ENCODE measurements at regions not wholly inside any gene's neighbourhood (a gene's known extent, or its start where the extent isn't known, plus 50 kb on each side); places are given as distances from the start of the nearest gene placed in this dataset.

GRCh38 chr9:121569266-121569648 lies 69.6 kb upstream of the GGTA1 start:
- no peak overlapping the region for H3K18ac ChIP-seq (ENCODE audit: insufficient read length, low read depth, low read length)
- no peaks in the 10 kb centered on the region for H3K23me2 ChIP-seq (ENCODE audit: insufficient read length, low read depth, low read length, poor library complexity, severe bottlenecking)
- H3K4ac ChIP-seq (ENCODE audit: low read depth, low read length): no peak overlapping the region
- no peak overlapping the region for H3K27ac ChIP-seq (ENCODE audit: insufficient read length, low read depth, low read length)
- no peak overlapping the region for H3K14ac ChIP-seq (ENCODE audit: insufficient read depth, low read length)
- H3K4me1 ChIP-seq (ENCODE audit: insufficient read depth, low read length): no peaks in the 10 kb centered on the region
- H4K91ac ChIP-seq (ENCODE audit: insufficient read length, low read depth, low read length): no peak overlapping the region
- no peaks in the 10 kb centered on the region; a peak in 1 of 5 replicates for H3K9me3 Mint-ChIP-seq
- H2BK5ac ChIP-seq (ENCODE audit: insufficient read length, low read length): no peak overlapping the region
- H3K27ac Mint-ChIP-seq: peak overlapping the region in 1 of 3 experiments; percentile 44; a peak in 1 of 7 replicates
- H3K79me1 ChIP-seq (ENCODE audit: insufficient read depth, low read depth, low read length, poor library complexity, severe bottlenecking): no peaks in the 10 kb centered on the region
- H3K9me3 ChIP-seq (ENCODE audit: control insufficient read depth, low read depth, low read length): no peaks in the 10 kb centered on the region
- H3K4me3 Mint-ChIP-seq: no peak overlapping the region; a peak in 1 of 5 replicates
- peaks cover 2 to 31% of the 10 kb centered on the region in 2 experiments; a peak in 2 of 4 replicates for H3K4me1 Mint-ChIP-seq
- H2AK5ac ChIP-seq (ENCODE audit: insufficient read length, low read length): no peak overlapping the region
- no peak overlapping the region for H3K4me2 ChIP-seq (ENCODE audit: insufficient read depth, insufficient read length, low read length)
- TF ChIP-seq, protein P1, sequence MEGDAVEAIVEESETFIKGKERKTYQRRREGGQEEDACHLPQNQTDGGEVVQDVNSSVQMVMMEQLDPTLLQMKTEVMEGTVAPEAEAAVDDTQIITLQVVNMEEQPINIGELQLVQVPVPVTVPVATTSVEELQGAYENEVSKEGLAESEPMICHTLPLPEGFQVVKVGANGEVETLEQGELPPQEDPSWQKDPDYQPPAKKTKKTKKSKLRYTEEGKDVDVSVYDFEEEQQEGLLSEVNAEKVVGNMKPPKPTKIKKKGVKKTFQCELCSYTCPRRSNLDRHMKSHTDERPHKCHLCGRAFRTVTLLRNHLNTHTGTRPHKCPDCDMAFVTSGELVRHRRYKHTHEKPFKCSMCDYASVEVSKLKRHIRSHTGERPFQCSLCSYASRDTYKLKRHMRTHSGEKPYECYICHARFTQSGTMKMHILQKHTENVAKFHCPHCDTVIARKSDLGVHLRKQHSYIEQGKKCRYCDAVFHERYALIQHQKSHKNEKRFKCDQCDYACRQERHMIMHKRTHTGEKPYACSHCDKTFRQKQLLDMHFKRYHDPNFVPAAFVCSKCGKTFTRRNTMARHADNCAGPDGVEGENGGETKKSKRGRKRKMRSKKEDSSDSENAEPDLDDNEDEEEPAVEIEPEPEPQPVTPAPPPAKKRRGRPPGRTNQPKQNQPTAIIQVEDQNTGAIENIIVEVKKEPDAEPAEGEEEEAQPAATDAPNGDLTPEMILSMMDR (conservative IDR thresholded peaks at IDR 0.05): no peak
- no peak overlapping the region for H3K56ac ChIP-seq (ENCODE audit: insufficient read length, low read depth, low read length)
- H2BK15ac ChIP-seq (ENCODE audit: low read depth, low read length): no peak overlapping the region
- no peak overlapping the region for H3K23ac ChIP-seq (ENCODE audit: insufficient read length, low read depth, low read length)
- no peak overlapping the region for H2BK20ac ChIP-seq (ENCODE audit: low read depth, low read length, poor library complexity, severe bottlenecking)
- WGBS (ENCODE audit: extremely low coverage, insufficient read length, low lambda C conversion rate): no CpG with 5 or more reads among the region's 3 CpGs
- H4K5ac ChIP-seq (ENCODE audit: insufficient read length, low read depth, low read length): no peak overlapping the region
- H3K79me2 ChIP-seq (ENCODE audit: insufficient read depth, low read length): no peaks in the 10 kb centered on the region
- no peaks in the 10 kb centered on the region for H3K36me3 Mint-ChIP-seq (ENCODE audit: insufficient read depth in 1 of 3, low read depth in 3 of 3)
- H3K27me3 ChIP-seq (ENCODE audit: insufficient read depth, low read length): no peaks in the 10 kb centered on the region
- no peaks in the 10 kb centered on the region for H4K20me1 ChIP-seq (ENCODE audit: control insufficient read depth, insufficient read depth, insufficient read length)
- no peak for DNase-seq
- no peak overlapping the region for H2BK120ac ChIP-seq (ENCODE audit: low read depth, low read length, poor library complexity, severe bottlenecking)
- H3K27me3 Mint-ChIP-seq (ENCODE audit: low read depth): peaks cover 25% of the 10 kb centered on the region
- H3T11ph ChIP-seq (ENCODE audit: low read length): no peak overlapping the region
- H2BK12ac ChIP-seq (ENCODE audit: insufficient read length, low read depth, low read length): no peak overlapping the region
- no peak overlapping the region for H2AFZ ChIP-seq (ENCODE audit: low read length)
- H4K8ac ChIP-seq (replicated peaks; ENCODE audit: insufficient read length, low read depth, low read length): no peak overlapping the region
- H3K9ac ChIP-seq (ENCODE audit: extremely low read depth, insufficient read length, low read length): no peak overlapping the region
